Activated T-cell treated with anti-CD3 and anti-CD28 coated beads for 4 hours (primary cell): ENCODE measurements at regions not wholly inside any gene's neighbourhood (a gene's known extent, or its start where the extent isn't known, plus 50 kb on each side); places are given as distances from the start of the nearest gene placed in this dataset.
"Not testable (repeated sequence)": the region's sequence is repeated elsewhere in the genome, so short reads cannot be mapped to it uniquely, and the experiment has no call there.

Experiments
- DNase-seq: peaks from one replicate; pipeline ENCODE4 v3.0.0-alpha.2; 2020

DNA sequence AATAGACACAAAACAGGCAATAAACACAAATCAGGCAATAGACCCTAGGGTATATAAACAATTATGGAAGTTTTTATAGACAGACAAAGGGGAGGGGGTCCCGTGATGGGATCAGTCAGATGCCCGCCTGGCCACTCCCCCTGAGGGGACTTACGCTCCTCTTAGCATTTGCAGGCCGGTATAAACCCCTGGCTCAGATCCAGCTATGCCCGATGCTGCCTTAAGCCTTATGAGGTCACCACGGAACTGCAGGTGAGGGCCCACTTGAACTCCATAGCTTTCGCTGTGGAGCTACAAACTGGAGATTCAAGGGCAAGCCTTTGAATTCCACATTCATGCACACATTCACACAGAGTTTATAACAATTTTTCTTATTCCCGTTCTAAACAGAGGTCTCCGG, 340.5 kb upstream of the USP9Y start:
- no peak for DNase-seq

DNA sequence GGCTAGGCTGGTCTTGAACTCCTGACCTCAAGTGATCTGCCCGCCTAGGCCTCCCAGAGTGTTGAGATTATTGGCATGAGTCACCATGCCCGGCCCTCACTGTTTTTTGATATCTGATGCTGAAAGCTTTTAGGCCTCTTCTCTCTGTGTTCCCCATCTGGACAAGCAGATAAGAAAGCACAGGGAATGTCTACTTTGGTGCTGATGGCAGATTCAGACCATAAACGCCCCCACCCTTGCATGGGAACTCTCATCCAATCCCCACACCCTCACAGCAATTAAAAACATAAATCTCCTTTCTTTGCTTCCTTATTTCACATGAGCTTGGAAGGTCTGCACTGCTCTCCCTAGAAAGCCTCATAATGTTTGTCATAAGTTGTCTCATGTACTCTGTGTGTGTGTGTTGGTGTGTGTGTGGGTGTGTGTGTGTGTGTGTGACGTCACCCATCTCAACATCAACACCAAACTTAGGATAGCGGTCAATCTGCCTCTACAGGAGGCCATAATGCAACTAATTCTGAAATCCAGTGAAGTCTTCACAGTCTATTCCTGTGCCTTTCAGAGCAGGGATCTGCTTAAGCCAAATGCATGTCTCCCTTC, 335.6 kb upstream of the USP9Y start:
- no peak for DNase-seq

GRCh38 chrY:12374588-12374987, 326.4 kb upstream of the USP9Y start:
- not testable (repeated sequence) for DNase-seq

DNA sequence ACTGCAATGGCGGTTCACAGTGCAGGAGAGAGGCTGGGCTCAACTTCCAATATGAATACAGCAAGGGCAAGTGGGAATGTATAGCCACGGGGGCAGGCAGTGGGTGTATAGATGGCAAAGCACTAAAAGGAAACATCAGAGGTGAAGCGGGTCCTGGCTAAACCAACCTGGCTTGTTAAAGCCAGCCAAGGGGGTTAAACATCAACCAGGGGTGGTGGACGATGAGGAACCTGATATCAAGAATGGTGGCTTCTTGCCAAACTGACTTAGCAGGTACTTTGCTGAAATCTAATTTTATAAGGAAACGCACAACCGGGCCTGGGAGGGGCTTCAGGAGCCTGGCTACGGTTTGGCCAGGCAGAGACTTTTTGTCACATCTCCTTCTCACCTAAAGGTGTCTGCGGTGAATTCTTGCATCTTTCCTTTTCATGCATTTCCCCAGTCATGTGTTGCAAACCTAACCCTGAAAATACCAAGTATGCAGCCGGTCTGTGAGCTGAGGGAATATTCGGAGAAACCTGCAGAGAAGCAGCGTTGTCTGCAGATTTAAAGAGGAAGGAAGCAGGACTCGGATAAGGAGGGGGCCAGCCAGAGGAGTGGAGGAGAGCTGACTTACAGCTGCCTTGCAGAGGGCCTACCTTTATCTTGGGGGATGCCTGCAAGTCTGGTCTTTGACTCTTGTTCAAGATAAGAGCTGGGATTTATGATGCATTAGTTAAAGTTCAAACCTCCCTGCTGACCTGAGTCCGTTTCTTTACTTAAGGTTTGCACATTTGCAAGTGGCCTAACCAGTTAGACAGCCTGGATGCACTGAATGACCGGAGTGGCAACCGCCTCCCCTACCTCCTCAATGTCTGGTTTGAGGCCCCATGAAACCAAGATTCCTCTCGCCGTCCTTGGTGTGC, 309.1 kb upstream of the USP9Y start:
- not testable (repeated sequence) for DNase-seq

GRCh38 chrY:12393190-12393589, 307.8 kb upstream of the USP9Y start:
- DNase-seq = no peak

DNA sequence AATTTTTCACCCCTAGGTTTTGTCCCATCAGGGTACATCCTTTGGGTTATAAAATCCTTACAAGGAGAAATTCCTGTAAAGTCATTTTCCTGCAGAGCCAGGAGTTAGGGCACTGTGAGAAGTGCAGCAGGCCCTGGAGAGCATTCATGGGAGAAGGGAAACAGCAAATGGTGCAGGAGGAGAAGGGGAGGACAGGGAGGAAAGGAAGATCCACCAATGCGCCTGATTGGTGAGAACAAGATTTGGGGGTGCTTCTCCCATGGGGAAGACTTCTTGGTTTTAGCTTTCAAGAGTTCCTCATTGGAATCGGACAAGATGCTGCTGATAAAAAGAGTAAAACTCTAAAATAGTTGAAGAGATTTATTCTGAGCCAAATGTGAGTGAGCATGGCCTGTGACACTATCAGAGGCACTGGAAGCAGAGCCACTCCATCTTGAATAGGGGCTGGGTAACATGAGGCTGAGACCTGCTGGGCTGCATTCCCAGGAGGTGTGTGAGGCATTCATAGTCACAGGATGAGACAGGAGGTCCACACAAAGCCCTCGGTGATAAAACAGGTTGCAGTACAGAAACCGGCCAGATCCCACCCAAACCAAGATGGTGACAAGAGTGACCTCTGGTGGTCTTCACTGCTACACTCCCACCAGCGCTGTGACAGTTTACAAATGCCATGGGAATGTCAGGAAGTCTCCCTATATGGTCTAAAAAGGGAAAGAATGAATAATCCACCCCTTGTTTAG, 305.5 kb upstream of the USP9Y start:
- DNase-seq = not testable (repeated sequence)

DNA sequence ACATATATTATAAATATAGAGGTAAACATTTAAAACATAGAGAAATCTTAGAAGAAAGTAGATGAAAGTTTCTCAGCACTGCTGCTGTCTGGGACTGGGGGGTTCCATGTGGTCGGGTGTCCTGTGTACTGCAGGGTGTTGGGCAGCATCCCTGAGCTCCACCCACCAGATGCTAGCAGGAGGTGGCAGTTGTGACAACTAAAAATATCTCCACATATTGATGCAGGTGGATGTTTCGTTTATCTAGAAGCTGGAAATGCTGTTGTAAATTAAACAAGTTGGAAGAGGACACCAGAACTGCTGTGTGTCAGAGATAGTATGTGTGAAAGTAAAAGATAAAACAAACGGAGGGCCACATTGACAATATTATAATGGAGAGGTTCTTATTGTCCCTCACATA, 297.1 kb upstream of the USP9Y start:
- DNase-seq = no peak

DNA sequence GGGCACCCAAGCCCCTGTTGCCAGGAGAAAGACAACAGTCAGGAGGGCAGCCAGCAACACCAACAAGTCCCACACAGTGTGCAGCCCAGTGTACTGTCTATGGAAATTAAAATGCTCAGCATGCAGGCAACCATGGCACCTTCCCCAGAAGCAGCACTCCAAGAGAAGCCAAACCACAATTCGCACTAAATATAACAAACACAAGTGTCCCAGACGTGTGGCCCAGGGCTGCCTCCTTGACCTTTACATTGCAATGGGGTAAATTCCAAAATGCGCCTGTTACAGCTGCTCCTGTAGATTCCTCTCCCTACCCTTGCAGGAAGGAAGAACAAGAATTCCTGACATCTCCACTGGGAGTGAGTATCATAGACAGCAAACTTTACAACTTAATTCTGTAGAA, 292.8 kb upstream of the USP9Y start:
- DNase-seq = no peak

DNA sequence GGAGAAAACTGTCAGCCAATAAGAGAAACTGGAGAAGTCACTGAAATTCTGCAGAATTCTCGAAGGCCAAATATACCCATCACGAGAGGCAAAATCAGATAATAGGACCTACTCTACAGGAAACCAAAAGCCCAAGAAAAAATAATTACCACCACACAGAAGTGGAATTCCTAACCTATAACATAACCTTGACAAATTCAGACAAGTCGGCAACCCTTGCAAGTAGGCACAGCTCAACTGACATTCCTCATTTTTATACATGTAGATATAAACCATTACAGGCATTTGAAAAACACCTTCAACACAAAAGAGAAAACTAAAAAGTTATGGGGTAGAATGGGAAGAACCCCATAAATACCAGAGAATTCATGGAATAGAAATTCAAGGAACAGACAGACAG, 290.3 kb upstream of the USP9Y start:
- no peak for DNase-seq

DNA sequence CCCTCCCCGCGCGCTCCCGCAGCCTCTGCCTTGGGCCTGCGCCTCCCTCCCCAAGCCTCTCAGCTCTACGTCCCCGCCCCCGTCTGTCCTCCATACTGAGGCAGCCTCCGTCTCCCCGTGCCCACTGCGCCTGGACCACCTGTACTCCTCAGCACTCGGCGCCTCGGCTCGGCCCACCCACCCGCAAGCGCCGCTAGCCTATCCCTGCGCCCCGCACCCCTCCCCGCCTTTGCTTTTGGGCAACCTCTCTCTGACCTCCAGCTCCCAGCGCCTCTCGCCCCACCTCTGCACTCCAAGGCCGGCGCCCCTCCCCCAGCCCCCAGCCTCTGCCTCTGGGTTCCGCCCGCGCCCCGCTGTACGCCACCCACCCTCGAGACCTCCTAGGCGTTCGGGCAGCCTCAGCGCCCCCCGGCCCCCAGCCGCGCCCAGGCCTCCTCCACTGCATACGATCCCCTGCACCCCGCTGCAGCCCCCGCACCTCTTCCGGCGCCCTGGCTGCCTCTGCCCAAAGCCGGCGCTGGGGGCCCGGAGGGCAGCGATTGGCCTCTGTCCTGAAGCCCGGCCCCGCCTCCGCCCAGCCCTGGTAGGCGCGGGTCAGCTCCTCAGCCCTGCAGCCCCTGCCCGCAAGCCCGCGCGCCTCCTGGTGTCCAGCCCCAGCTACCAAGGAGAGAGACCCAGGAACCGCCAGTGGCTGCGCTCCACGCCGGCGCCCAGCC, 279.8 kb upstream of the USP9Y start:
- DNase-seq = no peak

DNA sequence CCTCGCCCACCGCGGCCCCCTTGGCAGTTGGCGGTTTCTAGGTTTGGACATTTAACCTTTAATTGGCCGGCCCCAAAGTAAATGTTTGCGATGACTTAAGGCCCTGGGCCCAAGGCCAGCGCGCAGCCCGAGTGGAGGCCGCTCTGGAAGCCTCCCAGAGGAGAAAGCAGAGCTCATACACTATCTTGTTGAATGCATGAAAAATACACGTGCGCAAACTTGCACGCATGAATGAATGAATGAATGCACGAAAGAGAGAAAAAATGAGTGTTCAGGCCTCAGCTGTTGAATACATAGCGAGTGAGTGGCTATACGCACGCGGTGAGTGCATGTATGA, 279.3 kb upstream of the USP9Y start:
- DNase-seq = no peak

- no peak for DNase-seq
Measured at GRCh38 chrY:12422536-12422935, 278.5 kb upstream of the USP9Y start.

GRCh38 chrY:12423416-12424252, 277.4 kb upstream of the USP9Y start:
- no peak for DNase-seq

- no peak for DNase-seq
Measured at GRCh38 chrY:12425506-12425905, 275.5 kb upstream of the USP9Y start.

- no peak for DNase-seq
Measured at GRCh38 chrY:12427361-12427760, 273.7 kb upstream of the USP9Y start.

- no peak for DNase-seq
Measured at GRCh38 chrY:12431546-12431945, 269.5 kb upstream of the USP9Y start.

- not testable (repeated sequence) for DNase-seq
Measured at GRCh38 chrY:12438823-12439222, 262.2 kb upstream of the USP9Y start.

GRCh38 chrY:12444200-12444599, 256.8 kb upstream of the USP9Y start:
- no peak for DNase-seq

DNA sequence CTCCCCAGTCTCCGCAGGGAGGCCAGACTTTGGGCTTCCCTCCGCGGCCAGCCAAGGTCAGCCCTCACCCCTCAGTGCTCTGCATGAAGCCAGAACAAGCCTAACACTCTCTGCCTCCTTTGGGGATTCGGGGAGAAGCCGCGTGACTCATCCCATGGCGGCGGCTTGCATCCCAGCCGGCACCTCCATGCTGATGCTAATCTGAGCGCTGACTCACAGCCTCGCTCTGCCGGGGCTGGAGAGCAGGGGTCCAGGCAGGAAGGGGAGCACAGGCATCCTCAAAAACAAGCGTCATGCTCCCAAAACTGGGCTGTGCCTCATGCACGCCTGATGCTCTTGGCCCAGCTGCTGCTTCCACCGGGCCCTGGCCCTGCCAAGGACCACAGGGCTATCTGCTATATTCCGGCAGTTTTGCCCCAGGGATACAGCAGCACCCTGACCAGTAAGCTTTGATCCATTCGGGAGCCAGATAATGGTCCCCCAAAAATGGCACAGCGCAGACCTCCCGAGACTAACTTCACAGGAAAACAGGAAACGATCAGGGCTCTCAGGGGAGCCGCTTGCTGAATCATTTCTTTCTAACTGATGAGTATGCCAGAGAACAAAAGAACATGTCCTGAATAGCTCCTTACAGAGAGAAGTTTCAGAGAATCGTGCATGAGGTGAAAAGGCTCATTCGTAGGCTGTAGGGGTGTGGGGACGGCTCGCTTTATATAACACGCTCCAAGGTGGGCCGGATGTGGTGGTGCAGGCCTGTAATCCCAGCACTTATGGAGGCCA, 254.4 kb upstream of the USP9Y start:
- not testable (repeated sequence) for DNase-seq

DNA sequence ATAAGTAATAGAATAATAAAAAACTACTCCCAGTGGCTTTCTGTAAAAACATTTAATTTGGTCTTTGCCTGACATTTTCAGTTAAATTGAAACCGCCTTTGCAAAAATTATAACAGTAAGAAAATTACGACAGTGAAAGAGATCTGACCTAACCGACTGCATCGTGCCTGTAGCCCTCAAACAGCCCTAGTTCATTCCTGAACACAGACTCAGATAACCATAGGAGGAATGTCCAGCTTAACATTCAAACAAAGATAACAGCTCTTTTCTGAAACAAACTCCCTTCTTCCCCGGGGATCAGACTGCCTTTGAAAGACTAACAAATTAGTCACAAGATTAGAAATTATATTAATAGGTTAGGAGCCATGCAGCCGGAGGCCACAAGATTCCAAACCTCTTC, 252.5 kb upstream of the USP9Y start:
- not testable (repeated sequence) for DNase-seq

GRCh38 chrY:12453318-12453717, 247.7 kb upstream of the USP9Y start:
- not testable (repeated sequence) for DNase-seq
